GM20000 (cell line): ENCODE measurements at regions not wholly inside any gene's neighbourhood (a gene's known extent, or its start where the extent isn't known, plus 50 kb on each side); places are given as distances from the start of the nearest gene placed in this dataset.

Experiments used
- DNase-seq: peaks from one replicate; pipeline ENCODE4 v3.0.0; 2012; ENCODE audit warnings: low spot score
- TF ChIP-seq, protein P1 (sequence below): IDR thresholded peaks from 2 replicates; pipeline ENCODE4 v1.5.1; 2012; ENCODE audit warnings: mild to moderate bottlenecking, control low read depth; ENCODE audit errors: extremely low read depth, missing control alignments

DNA sequence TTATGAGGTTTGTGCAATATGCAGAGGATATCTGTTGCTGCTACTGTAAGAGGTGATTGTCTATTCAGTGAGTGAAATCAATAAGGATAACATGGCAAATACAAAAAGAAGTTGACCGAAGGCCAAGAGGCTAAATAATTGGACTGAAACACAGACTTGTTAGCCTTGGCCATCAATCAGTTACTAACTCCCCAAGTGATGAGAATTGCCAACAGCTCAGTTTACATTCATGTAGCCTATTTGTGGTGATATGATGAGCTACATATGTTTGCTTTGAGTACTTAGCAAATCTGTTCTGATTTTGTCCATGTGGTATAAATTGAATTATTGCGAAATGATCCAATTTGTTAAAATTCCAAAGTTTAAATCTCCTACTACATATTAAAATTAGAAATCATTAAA is 68.6 kb upstream of the VAV3 start:
- DNase-seq = no peak
- TF ChIP-seq, protein P1, sequence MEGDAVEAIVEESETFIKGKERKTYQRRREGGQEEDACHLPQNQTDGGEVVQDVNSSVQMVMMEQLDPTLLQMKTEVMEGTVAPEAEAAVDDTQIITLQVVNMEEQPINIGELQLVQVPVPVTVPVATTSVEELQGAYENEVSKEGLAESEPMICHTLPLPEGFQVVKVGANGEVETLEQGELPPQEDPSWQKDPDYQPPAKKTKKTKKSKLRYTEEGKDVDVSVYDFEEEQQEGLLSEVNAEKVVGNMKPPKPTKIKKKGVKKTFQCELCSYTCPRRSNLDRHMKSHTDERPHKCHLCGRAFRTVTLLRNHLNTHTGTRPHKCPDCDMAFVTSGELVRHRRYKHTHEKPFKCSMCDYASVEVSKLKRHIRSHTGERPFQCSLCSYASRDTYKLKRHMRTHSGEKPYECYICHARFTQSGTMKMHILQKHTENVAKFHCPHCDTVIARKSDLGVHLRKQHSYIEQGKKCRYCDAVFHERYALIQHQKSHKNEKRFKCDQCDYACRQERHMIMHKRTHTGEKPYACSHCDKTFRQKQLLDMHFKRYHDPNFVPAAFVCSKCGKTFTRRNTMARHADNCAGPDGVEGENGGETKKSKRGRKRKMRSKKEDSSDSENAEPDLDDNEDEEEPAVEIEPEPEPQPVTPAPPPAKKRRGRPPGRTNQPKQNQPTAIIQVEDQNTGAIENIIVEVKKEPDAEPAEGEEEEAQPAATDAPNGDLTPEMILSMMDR = no peak

DNA sequence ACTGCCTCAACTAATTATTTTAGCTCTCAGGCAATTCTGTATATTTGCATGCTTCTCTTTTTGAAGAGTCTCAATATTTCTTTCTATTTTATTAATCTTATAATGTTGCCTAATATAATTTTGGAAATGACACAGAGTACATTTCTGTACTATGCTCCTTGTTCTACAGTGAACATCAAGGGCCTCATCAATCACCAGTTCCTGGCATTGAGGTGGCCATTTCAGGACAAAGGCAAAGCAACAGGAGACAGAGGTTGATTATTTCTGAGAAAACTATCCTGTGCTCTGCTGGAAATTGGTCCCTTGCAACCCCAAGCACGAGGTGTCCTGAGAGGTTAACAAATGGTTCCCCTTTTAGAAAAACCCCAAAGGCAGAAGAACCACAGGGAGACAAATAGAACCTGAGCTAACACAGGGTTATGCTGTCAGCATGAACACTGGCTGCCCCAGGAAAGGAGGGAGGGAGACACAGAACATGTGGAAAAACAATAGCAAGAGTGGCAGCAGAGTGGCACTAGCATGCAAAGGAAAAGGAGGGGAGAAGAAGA is 63.9 kb upstream of the VAV3 start:
- TF ChIP-seq, protein P1 = no peak
- no peak for DNase-seq

DNA sequence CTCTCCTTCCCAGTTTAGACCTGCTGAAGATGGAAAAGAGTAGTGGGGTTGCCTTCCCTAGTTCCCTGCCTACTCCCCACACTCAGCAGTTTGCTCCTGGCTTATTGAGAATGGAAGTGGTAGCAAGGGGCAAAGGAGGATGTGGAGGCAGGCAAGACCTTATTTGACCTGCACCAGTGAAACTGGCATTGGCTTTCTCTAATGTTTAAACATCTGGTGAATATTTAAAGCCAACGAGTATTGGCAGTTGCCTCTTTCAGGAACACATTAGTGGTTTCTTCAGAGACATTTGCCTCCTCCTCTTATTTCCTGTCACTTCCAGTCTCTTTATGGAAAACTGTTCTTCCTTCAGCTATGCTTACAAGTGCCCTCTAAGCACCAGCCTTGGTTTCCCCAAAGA is 62.4 kb upstream of the VAV3 start:
- TF ChIP-seq, protein P1 = no peak
- no peak for DNase-seq

DNA sequence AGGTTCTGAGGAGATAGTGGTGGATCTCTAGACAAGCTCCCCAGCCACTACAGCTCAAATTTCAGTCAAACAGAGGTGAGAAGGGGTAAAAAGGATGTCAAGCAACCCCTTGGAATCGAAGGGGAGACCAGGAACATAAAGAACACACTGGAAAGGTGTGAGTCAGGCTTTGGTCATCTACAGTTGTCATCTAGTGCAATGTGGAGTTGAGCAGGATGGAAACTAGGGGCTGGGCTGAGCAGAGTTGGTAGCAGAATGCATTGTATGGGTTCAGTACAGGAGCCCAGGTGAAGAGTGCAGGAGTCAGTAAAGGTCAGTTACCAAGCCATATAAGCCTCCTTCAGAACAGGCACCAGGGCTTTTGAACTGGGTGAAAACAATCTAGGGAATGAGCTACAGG is 52.7 kb upstream of the VAV3 start:
- TF ChIP-seq, protein P1 = no peak

DNA sequence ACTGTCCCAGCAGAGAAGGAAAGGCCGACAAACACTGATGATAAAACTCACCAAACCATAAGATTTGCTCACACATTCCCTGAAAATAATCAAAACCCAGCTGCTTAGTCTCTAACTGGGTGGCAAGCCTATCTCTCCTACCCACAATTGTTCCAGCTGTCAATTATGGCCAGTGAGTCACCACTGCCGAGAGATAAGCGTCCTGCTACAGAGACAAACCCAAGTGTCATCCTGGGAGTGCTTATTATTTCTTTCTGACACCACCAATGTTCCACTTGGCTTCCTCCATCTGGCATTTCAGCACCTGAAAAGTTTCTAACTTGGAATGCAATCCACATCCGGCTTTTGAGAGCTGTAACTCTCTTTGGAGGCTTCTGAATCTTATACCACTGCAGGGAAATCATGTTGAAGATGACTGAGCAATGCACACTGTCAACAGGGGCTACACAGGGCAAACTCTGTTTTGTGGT is 51.5 kb upstream of the VAV3 start:
- TF ChIP-seq, protein P1 = no peak

More for the DNA sequence above, 52.7 kb upstream of the VAV3 start:
- no peak for DNase-seq

More for the DNA sequence above, 51.5 kb upstream of the VAV3 start:
- no peak for DNase-seq
